ENCODE measurements at regions not wholly inside any gene's neighbourhood (a gene's known extent, or its start where the extent isn't known, plus 50 kb on each side); places are given as distances from the start of the nearest gene placed in this dataset.

- no peak for DNase-seq
These were observed 119.4 kb downstream of the MRPS6 start for GRCh38 chr21:34192646-34193285.

- DNase-seq: no peak
These were observed 122.0 kb downstream of the MRPS6 start for GRCh38 chr21:34195335-34195734.

GRCh38 chr21:34196996-34197395 is 123.6 kb downstream of the MRPS6 start:
- no peak for DNase-seq

- peak in 3 of 4 experiments; percentile 19 to 47 (median 36) for DNase-seq
These were observed 124.2 kb downstream of the MRPS6 start for GRCh38 chr21:34197561-34197960.

GRCh38 chr21:34198231-34199120 is 125.1 kb downstream of the MRPS6 start:
- DNase-seq: peak; percentile 26 to 57 (median 50)

GRCh38 chr21:34199121-34199910 is 125.9 kb downstream of the MRPS6 start:
- DNase-seq: no peak

GRCh38 chr21:34200288-34200905 is 127.0 kb downstream of the MRPS6 start:
- DNase-seq: peak; percentile 67 to 93 (median 80)

GRCh38 chr21:34201001-34201400 is 127.6 kb downstream of the MRPS6 start:
- DNase-seq: peak; percentile 76 to 87 (median 82)

GRCh38 chr21:34201481-34201858 is 128.1 kb downstream of the MRPS6 start:
- no peak for DNase-seq

GRCh38 chr21:34202553-34203372 is 129.4 kb downstream of the MRPS6 start:
- DNase-seq: peak; percentile 15 to 62 (median 46)

GRCh38 chr21:34203851-34204420 is 130.6 kb downstream of the MRPS6 start:
- DNase-seq: no peak

GRCh38 chr21:34204481-34205439 is 131.4 kb downstream of the MRPS6 start:
- DNase-seq: peak in 2 of 4 experiments; percentile 24 to 34

GRCh38 chr21:34205811-34206571 is 132.6 kb downstream of the MRPS6 start:
- peak in 2 of 4 experiments; percentile 56 to 58 for DNase-seq

GRCh38 chr21:34213959-34214358 is 140.6 kb downstream of the MRPS6 start:
- DNase-seq: no peak

GRCh38 chr21:34215501-34215900 is 142.1 kb downstream of the MRPS6 start:
- no peak for DNase-seq

GRCh38 chr21:34215911-34216717 is 142.7 kb downstream of the MRPS6 start:
- no peak for DNase-seq

- no peak for DNase-seq
These were observed 143.3 kb downstream of the MRPS6 start for GRCh38 chr21:34216718-34217032.

GRCh38 chr21:34217263-34217662 is 143.9 kb downstream of the MRPS6 start:
- no peak for DNase-seq
